ENCODE measurements at regions not wholly inside any gene's neighbourhood (a gene's known extent, or its start where the extent isn't known, plus 50 kb on each side); places are given as distances from the start of the nearest gene placed in this dataset.

GRCh38 chr2:20523799-20524187 lies 76.9 kb downstream of the RHOB start:
- TF ChIP-seq POLR2A (IDR thresholded peaks at IDR 0.05) (no peak), POLR2AphosphoS5 (IDR thresholded peaks at IDR 0.05; ENCODE audit: insufficient read depth in 1 of 2, low read depth in 1 of 2) (no peak)
- TF ChIP-seq, protein P1, sequence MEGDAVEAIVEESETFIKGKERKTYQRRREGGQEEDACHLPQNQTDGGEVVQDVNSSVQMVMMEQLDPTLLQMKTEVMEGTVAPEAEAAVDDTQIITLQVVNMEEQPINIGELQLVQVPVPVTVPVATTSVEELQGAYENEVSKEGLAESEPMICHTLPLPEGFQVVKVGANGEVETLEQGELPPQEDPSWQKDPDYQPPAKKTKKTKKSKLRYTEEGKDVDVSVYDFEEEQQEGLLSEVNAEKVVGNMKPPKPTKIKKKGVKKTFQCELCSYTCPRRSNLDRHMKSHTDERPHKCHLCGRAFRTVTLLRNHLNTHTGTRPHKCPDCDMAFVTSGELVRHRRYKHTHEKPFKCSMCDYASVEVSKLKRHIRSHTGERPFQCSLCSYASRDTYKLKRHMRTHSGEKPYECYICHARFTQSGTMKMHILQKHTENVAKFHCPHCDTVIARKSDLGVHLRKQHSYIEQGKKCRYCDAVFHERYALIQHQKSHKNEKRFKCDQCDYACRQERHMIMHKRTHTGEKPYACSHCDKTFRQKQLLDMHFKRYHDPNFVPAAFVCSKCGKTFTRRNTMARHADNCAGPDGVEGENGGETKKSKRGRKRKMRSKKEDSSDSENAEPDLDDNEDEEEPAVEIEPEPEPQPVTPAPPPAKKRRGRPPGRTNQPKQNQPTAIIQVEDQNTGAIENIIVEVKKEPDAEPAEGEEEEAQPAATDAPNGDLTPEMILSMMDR (IDR thresholded peaks at IDR 0.05), result no peak

All from vagina (tissue), 2 donors.